Natural killer cell treated with Interleukin-12 subunit alpha and Interleukin-12 subunit beta and Interleukin-15 and Interleukin-18, amount 100 ng/mL, for 72 hours (primary cell): ENCODE measurements at regions not wholly inside any gene's neighbourhood (a gene's known extent, or its start where the extent isn't known, plus 50 kb on each side); places are given as distances from the start of the nearest gene placed in this dataset.

Experiments
- ATAC-seq, 2 donors: fragments of 150-1000 bp; cut with Tn5 transposase in 1 of 2; sonication (Bioruptor Pico), chemical (Tn5 transposase) in 1 of 2; 2 replicates each; pipeline ENCODE4 v1.10.0; 2021
- DNase-seq: peaks from one replicate; pipeline ENCODE4 v3.0.0; 2022; ENCODE audit warnings: low spot score
- H3K27ac Mint-ChIP-seq, 2 donors: 1 replicate in 1 of 2; 2 replicates in 1 of 2; pipeline ENCODE4 v1.8.0; 2022; ENCODE audit warnings: mixed read lengths in 2 of 2, mild to moderate bottlenecking in 1 of 2, moderate library complexity in 1 of 2
- H3K27me3 Mint-ChIP-seq, 2 donors: 1 replicate in 1 of 2; 2 replicates in 1 of 2; pipeline ENCODE4 v1.8.0; 2022; ENCODE audit warnings: mixed read lengths in 2 of 2
- H3K36me3 Mint-ChIP-seq: one replicate; pipeline ENCODE4 v1.8.0; 2022; ENCODE audit warnings: mixed read lengths
- H3K4me1 Mint-ChIP-seq, 2 donors: 1 replicate in 1 of 2; 2 replicates in 1 of 2; pipeline ENCODE4 v1.8.0; 2022; ENCODE audit warnings: low read depth in 2 of 2, mixed read lengths in 2 of 2, mild to moderate bottlenecking in 1 of 2
- H3K4me3 Mint-ChIP-seq: one replicate; pipeline ENCODE4 v1.8.0; 2022; ENCODE audit warnings: mixed read lengths
- H3K9me3 Mint-ChIP-seq: 2 replicates; pipeline ENCODE4 v1.8.0; 2022; ENCODE audit warnings: mixed read lengths

DNA sequence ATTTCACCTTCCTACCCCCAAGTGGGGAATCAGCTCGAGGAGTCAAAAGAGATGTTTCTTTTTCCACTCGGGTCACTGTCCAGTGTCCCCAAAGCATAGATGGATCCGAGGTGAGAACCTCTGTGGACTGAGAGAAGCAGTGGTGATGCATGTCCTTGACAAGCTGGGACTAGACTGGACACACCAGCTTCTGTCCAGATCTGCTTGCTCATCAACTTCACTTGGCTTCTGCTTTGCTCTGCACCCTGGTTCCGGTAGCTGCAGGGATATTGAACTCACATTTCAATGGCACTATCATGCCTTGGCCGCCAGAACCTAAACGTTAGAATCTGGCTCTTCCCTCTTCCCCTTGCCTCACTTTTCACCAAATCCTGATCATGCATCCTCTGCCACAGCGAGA, 50.3 kb upstream of the CXCL12 start:
- H3K9me3 Mint-ChIP-seq, result peaks cover 7% of the 10 kb centered on the region
- H3K27me3 Mint-ChIP-seq, result peaks cover 8 to 26% of the 10 kb centered on the region in 2 donors
- H3K36me3 Mint-ChIP-seq, result peaks cover 7% of the 10 kb centered on the region
- no peak overlapping the region for H3K27ac Mint-ChIP-seq
- no peak overlapping the region for H3K4me3 Mint-ChIP-seq
- no peaks in the 10 kb centered on the region for H3K4me1 Mint-ChIP-seq
- DNase-seq, result no peak
- ATAC-seq, result no peak

DNA sequence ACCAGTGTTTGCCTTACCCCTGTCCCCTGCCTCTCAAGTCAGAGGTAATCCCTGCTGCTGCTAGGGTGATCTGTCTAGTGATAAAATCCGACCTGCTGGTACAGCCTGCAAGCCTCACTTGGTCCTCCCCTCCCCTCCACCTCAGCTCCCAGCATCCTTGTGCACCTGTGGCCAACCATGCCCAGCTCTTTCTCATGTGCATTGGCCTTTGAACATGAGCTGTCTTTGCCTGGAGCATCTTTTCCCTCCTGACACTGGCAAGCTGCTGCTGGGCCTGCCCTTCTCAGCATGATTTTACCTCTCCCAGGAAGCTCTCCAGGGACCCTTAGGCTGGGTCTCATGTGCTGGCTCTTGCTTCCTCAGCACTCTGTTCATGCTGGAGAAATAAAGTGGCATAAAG, 51.3 kb upstream of the CXCL12 start:
- ATAC-seq, result no peak
- peaks cover 4 to 20% of the 10 kb centered on the region in 2 donors for H3K27me3 Mint-ChIP-seq

DNA sequence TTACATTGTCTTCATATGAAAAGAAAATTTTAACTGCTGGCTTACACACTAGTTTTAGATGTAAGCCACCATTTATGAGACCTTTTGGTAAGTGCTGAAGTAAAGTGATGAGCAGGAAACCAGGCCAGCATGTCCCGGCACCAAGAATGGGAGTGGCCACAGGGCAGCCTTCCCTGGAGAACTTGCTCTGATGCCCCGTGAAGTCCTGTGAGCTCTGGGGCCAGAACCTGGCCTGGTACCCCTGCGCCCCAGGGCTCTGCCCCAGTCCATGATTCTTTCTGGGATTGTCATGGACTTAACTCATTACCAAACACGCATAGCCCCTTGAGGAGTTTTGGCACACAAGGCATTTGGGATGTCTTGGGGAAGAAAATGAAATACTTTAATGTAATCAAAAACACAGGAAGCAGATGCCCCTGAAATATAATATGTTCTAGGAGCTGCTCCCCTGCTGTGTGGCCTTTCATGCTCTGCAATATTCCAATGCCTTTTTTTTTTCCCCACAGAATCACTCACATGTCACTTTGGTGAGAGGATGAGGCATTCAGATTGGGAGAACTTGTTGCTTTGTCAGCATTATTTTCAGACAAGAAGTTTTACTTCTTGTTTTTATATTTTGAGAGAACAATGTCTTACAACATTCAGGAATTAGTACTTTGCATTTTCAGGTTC, 53.1 kb upstream of the CXCL12 start:
- Mint-ChIP-seq H3K9me3 (peaks cover 2% of the 10 kb centered on the region), H3K4me1 (no peaks in the 10 kb centered on the region), H3K4me3 (no peak overlapping the region), H3K36me3 (no peaks in the 10 kb centered on the region), H3K27ac (no peak overlapping the region), H3K27me3 (peaks cover 3 to 7% of the 10 kb centered on the region in 2 donors)
- DNase-seq, result no peak
- no peak for ATAC-seq

More for the DNA sequence above, 51.3 kb upstream of the CXCL12 start:
- Mint-ChIP-seq H3K9me3 (peaks cover 3% of the 10 kb centered on the region), H3K36me3 (peaks cover 2% of the 10 kb centered on the region), H3K27ac (no peak overlapping the region), H3K4me1 (no peaks in the 10 kb centered on the region), H3K4me3 (no peak overlapping the region)
- no peak for DNase-seq

DNA sequence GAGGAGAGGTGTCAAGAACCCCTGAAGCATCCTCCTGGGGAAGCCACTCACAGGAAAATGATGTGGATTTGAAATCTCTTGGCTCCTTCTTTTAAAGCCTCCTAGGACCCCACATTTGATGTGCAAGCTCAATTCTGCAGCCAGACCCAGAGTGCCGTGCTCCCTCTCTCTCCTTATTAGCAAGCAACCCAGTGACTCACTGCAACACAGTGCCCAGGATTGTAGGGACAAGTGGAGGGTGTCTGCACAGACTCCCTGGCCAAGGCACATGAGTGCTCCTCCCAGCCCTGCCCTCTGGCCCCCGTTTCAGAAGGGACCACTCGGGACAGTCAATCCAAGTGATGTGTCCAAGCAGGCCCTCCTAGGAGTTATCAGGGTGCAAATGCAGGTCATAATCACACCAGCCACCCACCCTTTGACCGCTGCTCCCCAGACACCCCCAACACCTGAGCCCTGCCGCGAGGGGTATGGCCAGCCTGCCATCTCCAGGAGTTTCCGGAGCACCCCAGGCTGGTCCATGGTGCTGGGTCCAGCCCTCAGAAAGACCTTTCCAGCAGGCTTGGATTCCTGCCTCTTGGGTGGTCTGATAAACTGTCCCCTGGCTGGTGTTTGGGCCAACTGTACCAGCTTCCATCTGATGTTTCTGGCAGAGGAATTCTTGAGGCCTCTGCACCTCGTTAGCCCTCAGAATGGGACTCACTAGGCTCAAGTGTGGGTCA, 54.5 kb upstream of the CXCL12 start:
- no peak overlapping the region for H3K4me3 Mint-ChIP-seq
- no peaks in the 10 kb centered on the region for H3K9me3 Mint-ChIP-seq
- no peak overlapping the region for H3K27ac Mint-ChIP-seq
- H3K4me1 Mint-ChIP-seq, result no peaks in the 10 kb centered on the region
- H3K27me3 Mint-ChIP-seq, result peaks cover 3 to 7% of the 10 kb centered on the region in 2 donors
- DNase-seq (no peak), ATAC-seq (no peak)
- no peaks in the 10 kb centered on the region for H3K36me3 Mint-ChIP-seq

DNA sequence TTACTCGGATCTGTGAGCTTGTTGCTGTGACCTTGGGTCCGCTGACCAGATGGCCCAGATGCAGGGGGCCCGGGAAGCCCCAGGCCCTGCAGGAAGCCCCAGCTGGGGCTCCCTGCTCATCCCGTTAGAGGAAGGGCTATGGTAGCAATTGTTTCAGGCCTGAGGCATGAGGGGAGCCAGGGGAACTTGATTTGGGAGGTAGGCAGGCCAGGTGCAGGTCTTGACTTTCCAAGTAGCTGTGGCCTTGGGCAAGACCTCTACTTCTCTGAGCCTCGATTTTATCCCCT, 55.0 kb upstream of the CXCL12 start:
- Mint-ChIP-seq H3K36me3 (no peaks in the 10 kb centered on the region), H3K9me3 (no peaks in the 10 kb centered on the region), H3K4me1 (no peaks in the 10 kb centered on the region), H3K4me3 (no peak overlapping the region), H3K27me3 (peaks cover 3 to 7% of the 10 kb centered on the region in 2 donors), H3K27ac (no peak overlapping the region)
- ATAC-seq (no peak), DNase-seq (no peak)

DNA sequence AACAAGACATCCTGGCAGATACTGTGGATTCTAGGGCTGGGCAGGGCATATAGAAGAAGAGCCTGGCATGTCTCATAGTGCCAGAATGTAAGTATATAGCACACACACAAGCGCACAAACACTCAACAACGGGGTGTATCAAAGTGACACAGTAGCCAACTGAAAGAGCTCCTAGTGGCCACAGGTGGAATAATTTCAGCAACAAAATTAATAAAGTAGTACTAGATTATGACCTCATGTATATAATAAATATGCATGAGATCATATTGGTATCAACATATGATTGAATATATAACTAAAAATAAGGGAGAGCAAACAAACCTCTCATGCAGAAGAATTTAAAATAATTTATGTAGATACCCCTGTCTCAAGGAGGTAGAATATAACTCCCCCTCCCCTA, 72.4 kb upstream of the CXCL12 start:
- peaks cover 8% of the 10 kb centered on the region for H3K9me3 Mint-ChIP-seq
- H3K27me3 Mint-ChIP-seq, result peaks cover 5 to 11% of the 10 kb centered on the region in 2 donors
- H3K27ac Mint-ChIP-seq, result no peak overlapping the region
- ATAC-seq, result no peak
- no peaks in the 10 kb centered on the region for H3K36me3 Mint-ChIP-seq
- DNase-seq, result no peak
- peaks cover 0 to 2% of the 10 kb centered on the region in 2 donors for H3K4me1 Mint-ChIP-seq
- H3K4me3 Mint-ChIP-seq, result no peak overlapping the region

DNA sequence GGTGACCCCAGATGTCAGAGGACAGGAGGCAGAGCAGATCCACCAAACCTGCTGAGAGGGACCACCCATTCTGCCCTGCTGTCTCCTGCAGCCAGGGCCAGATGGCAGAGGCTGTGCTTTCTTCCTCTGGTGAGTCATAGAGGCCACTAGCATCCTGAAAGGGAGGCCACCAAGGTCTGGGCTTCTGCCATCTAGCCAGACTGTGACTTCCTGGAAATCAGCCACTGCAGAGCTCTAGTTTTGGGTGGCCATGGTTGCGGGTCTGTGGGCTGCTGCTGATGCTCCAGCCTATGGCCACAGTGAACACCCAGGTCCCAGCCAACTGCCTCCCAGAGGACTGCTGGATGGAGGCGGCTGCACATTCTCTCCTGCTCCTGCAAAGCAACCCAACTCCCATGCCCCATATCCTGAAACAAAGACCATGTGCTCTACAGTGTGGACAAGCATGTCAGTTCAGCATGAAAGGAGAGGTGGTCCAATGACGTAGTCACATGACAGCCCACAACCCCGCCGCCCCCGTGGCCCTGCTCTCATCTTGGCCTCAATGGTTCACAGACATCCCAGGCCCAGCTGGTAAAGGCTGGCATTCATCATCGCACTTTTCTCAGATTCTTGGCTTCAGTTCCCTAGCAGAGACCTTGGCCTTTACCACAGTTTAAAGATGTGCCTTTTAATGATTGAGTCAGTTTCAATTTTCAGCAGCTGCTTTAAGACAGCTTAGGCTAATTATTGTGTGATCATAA, 73.9 kb upstream of the CXCL12 start:
- H3K9me3 Mint-ChIP-seq, result peaks cover 4% of the 10 kb centered on the region
- DNase-seq, result no peak
- no peak overlapping the region for H3K27ac Mint-ChIP-seq
- peaks cover 2 to 17% of the 10 kb centered on the region in 2 donors for H3K27me3 Mint-ChIP-seq
- peaks cover 0 to 2% of the 10 kb centered on the region in 2 donors for H3K4me1 Mint-ChIP-seq
- ATAC-seq, result peak; percentile 31 to 46
- H3K36me3 Mint-ChIP-seq, result no peaks in the 10 kb centered on the region
- no peak overlapping the region for H3K4me3 Mint-ChIP-seq

DNA sequence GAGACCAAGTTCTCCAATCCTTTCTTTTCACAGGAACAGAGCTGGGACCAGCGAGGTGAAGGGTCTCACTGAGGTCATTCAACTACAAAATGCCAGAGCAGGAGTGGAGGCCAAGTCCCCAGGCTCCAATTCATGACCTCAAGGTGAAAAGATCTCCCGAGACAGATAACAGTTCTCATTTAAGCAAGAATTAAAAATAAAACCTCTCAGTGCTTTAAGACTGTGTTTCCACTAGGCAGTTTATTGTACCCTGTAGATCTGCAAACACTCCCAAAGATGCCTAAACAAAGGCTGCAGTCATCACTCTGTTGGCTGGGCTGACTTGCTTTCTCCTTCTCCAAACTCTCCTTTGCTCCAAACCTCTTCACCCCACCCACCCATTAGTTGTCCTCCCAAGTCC, 74.8 kb upstream of the CXCL12 start:
- peaks cover 4% of the 10 kb centered on the region for H3K9me3 Mint-ChIP-seq

DNA sequence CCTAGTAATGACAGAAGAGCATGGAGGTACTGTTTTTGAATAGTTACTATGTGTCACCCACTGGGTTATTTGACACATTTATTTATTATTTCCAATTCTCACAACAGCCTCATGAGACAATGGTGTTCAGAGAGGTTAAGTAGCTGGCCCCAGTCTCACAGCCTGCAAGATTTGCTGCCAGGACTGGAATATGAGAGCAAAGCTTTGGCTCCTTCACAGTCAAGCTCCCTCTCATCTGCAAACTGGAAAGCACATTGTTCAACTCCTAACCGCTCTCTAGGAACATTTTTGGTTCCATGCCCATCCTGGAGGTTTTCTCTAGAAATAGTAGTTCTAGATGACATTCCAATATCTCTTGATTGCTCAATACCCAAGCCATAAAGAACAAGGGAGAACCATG, 75.5 kb upstream of the CXCL12 start:
- peak in 1 of 2 donors; percentile 8 for ATAC-seq
- Mint-ChIP-seq H3K27ac (no peak overlapping the region), H3K36me3 (no peaks in the 10 kb centered on the region), H3K27me3 (peaks cover 2 to 25% of the 10 kb centered on the region in 2 donors), H3K4me1 (peaks cover 0 to 6% of the 10 kb centered on the region in 2 donors), H3K9me3 (peaks cover 4% of the 10 kb centered on the region), H3K4me3 (no peak overlapping the region)
- DNase-seq, result no peak

More for the DNA sequence above, 74.8 kb upstream of the CXCL12 start:
- no peak overlapping the region for H3K4me3 Mint-ChIP-seq
- H3K27me3 Mint-ChIP-seq, result peaks cover 2 to 25% of the 10 kb centered on the region in 2 donors
- DNase-seq (no peak), ATAC-seq (no peak)
- peaks cover 0 to 3% of the 10 kb centered on the region in 2 donors for H3K4me1 Mint-ChIP-seq
- H3K36me3 Mint-ChIP-seq, result no peaks in the 10 kb centered on the region
- no peak overlapping the region for H3K27ac Mint-ChIP-seq

DNA sequence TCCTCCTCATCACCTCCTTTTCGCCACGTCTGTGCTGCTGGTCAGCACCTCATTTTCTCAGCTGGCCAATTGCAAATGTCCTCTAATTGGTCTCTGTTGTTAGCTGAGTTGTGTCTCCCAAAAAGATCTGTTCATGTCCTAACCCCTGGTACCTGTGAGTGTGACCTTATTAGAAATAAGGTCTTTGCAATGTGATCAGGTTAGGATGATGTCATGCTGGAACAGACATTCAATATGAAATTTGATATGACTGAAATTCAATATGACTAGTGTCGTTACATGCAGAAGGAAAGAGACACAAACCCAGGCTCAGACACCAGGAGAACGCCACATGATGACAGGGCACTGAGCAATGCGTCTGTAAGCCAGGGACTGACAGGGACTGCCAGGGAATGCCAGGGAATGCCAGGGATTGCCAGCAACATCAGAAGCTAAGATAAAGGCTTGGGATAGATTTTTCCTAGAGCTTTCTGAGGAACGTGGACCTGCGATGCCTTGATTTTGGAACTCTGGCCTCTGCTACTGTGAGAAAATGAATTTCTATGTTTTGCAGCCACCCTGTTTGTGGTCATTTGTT, 77.5 kb upstream of the CXCL12 start:
- no peak for DNase-seq
- Mint-ChIP-seq H3K27ac (no peak overlapping the region), H3K4me1 (peaks cover 0 to 11% of the 10 kb centered on the region in 2 donors)

DNA sequence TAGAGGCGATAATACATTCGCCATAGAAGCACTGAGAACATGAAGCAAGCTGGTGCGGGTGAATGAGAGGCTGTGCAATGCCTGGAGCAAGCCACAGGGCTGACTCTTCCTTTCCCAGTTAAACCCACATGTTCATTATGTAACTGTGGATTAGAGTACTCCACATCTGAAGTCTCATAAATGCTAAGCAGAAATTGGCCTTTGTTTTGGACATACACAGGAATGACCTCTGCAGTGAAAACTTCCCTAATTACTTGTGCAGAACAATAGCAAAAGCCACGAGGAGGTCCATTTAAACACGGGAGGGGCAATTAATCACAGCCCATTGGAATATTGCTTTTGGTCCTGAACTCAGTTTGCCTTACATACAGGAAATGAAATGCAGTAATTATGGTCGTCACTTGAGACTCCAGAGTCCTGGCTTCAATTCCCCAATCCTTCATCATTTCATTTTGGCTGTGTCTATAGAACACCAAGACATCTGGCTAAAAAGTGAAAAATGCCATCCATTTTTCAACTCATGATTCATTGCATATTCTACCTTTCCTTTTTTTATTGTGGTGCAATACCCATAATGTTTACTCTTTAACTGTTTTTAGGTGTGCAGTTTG, 78.7 kb upstream of the CXCL12 start:
- ATAC-seq, result no peak
- peaks cover 2% of the 10 kb centered on the region for H3K9me3 Mint-ChIP-seq
- no peak overlapping the region for H3K27ac Mint-ChIP-seq

More for the DNA sequence above, 77.5 kb upstream of the CXCL12 start:
- Mint-ChIP-seq H3K36me3 (no peaks in the 10 kb centered on the region), H3K27me3 (peaks cover 2 to 23% of the 10 kb centered on the region in 2 donors), H3K9me3 (peaks cover 4% of the 10 kb centered on the region), H3K4me3 (no peak overlapping the region)
- no peak for ATAC-seq

DNA sequence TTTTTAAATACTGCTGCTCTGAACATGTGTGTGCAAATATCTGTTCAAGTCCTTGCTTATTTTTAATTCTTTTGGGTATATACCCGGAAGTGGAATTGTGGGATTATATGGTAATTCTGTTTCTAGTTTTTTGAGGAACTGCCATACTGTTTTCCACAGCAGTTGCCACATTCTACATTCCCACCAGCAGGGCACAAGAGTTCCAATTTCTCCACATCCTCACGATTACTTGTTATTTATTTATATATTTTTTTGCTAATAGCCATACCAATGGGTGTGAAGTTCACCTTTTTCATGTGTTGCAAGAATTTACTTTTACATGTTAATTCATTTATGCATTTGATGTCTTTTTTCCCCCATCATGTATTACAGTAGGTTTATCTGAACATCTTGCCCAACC, 79.6 kb upstream of the CXCL12 start:
- Mint-ChIP-seq H3K4me1 (peaks cover 0 to 10% of the 10 kb centered on the region in 2 donors), H3K36me3 (no peaks in the 10 kb centered on the region), H3K9me3 (peaks cover 2% of the 10 kb centered on the region), H3K4me3 (no peak overlapping the region), H3K27ac (no peak overlapping the region), H3K27me3 (peaks cover 4 to 23% of the 10 kb centered on the region in 2 donors)
- ATAC-seq (no peak), DNase-seq (no peak)

More for the DNA sequence above, 78.7 kb upstream of the CXCL12 start:
- Mint-ChIP-seq H3K27me3 (peaks cover 2 to 23% of the 10 kb centered on the region in 2 donors), H3K4me3 (no peak overlapping the region), H3K36me3 (no peaks in the 10 kb centered on the region), H3K4me1 (peaks cover 0 to 9% of the 10 kb centered on the region in 2 donors)
- no peak for DNase-seq

DNA sequence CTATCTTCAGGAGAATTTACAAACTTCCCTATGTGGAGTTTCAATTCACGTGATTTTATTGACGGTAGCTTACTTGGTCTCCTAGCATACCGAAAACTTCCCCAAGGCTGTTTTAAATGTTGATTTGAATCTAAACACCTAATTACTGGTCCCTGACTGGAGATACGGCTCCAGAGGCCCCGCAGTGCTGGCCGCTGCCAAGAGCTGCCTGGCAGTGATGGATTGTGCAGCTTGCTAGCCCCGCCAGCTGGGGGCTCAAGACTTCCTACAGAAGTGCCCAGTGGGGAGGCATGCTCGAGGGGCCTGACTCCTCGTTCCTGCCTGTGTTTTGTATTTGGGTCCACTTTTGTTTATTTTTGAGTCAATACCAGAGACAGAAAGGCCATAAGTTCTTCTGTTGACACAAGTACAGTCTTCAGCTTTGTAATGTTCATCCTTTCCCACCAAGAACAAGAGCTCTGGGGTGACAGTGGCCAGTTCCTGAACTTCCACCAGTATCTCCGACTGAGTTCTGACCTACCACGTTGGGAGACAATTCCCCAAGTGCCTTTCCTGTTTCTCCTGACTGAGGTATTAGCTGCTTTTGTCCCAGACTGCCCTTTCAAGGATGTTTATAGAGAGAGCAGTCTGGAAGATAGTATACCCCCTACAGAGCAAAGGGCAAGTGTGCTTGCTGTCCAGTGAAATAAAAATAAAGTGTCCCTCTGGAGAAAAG, 80.7 kb upstream of the CXCL12 start:
- Mint-ChIP-seq H3K9me3 (peaks cover 2% of the 10 kb centered on the region), H3K4me1 (peaks cover 0 to 12% of the 10 kb centered on the region in 2 donors), H3K36me3 (no peaks in the 10 kb centered on the region), H3K4me3 (no peak overlapping the region), H3K27ac (no peak overlapping the region), H3K27me3 (peaks cover 5 to 23% of the 10 kb centered on the region in 2 donors)
- DNase-seq (no peak), ATAC-seq (no peak)
